T-helper 1 cell treated with Interleukin-12 subunit alpha and Interleukin-12 subunit beta and Interleukin-4 antibody, amounts not matched to agents 30 μg/mL and 1 μg/mL, for 36 hours (primary cell): ENCODE measurements at regions not wholly inside any gene's neighbourhood (a gene's known extent, or its start where the extent isn't known, plus 50 kb on each side); places are given as distances from the start of the nearest gene placed in this dataset.
"Not testable (repeated sequence)": the region's sequence is repeated elsewhere in the genome, so short reads cannot be mapped to it uniquely, and the experiment has no call there.

Experiments
- H3K27ac Mint-ChIP-seq: one replicate; pipeline ENCODE4 v1.8.0; 2021; ENCODE audit warnings: mild to moderate bottlenecking, mixed read lengths
- H3K27me3 Mint-ChIP-seq: one replicate; pipeline ENCODE4 v1.8.0; 2021; ENCODE audit warnings: low read depth, mixed read lengths
- H3K36me3 Mint-ChIP-seq: one replicate; pipeline ENCODE4 v1.8.0; 2021; ENCODE audit warnings: low read depth, mixed read lengths
- H3K4me1 Mint-ChIP-seq: one replicate; pipeline ENCODE4 v1.8.0; 2021; ENCODE audit warnings: low read depth, mixed read lengths
- H3K4me3 Mint-ChIP-seq: one replicate; pipeline ENCODE4 v1.8.0; 2021; ENCODE audit warnings: mild to moderate bottlenecking, moderate library complexity, mixed read lengths
- H3K9me3 Mint-ChIP-seq: one replicate; pipeline ENCODE4 v1.8.0; 2021; ENCODE audit warnings: mixed read lengths

DNA sequence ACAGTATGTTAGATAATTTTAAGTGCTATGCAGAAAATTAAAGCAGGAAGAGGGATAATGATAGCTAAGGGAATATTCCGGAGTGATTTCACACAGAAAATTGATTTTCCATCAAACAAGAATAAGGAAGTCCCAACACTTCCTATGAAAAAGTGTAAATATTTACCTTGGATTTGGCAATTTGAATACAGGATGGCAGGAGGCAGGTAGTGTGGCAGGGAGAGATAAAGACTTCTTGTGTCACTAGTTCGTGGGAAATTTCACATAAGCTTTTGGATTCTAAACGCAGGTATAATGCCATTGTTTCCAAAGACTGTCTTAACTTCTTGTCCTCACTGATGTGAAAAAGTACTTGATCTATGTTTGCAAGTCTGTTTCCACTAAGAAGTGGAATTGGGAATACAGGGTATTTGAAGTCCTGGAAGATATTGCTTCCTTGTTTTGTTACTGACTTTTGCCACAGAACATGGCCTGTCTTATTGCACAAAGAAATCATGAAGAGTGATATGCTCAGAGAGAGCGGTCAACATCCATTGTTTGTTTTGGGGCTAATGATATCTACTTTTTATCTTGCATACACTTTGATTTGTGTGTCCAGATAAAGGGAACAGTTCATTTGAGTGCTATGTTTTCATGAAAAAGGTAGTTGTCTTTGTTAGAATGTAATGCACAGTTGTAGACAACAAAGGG, 1216.1 kb upstream of the FAM98A start:
- no peaks in the 10 kb centered on the region for H3K27me3 Mint-ChIP-seq
- peaks cover 3% of the 10 kb centered on the region for H3K9me3 Mint-ChIP-seq
- no peaks in the 10 kb centered on the region for H3K36me3 Mint-ChIP-seq
- no peak overlapping the region for H3K4me3 Mint-ChIP-seq
- H3K27ac Mint-ChIP-seq: no peak overlapping the region
- no peaks in the 10 kb centered on the region for H3K4me1 Mint-ChIP-seq

GRCh38 chr2:34810456-34810855, 1211.4 kb upstream of the FAM98A start:
- Mint-ChIP-seq H3K4me1 (no peaks in the 10 kb centered on the region), H3K9me3 (no peaks in the 10 kb centered on the region), H3K4me3 (no peak overlapping the region), H3K36me3 (no peaks in the 10 kb centered on the region), H3K27me3 (no peaks in the 10 kb centered on the region), H3K27ac (no peak overlapping the region)

GRCh38 chr2:34808426-34808825, 1209.3 kb upstream of the FAM98A start:
- H3K9me3 Mint-ChIP-seq: no peaks in the 10 kb centered on the region
- no peak overlapping the region for H3K27ac Mint-ChIP-seq
- H3K4me3 Mint-ChIP-seq: no peak overlapping the region
- no peaks in the 10 kb centered on the region for H3K36me3 Mint-ChIP-seq
- H3K27me3 Mint-ChIP-seq: no peaks in the 10 kb centered on the region
- no peaks in the 10 kb centered on the region for H3K4me1 Mint-ChIP-seq

DNA sequence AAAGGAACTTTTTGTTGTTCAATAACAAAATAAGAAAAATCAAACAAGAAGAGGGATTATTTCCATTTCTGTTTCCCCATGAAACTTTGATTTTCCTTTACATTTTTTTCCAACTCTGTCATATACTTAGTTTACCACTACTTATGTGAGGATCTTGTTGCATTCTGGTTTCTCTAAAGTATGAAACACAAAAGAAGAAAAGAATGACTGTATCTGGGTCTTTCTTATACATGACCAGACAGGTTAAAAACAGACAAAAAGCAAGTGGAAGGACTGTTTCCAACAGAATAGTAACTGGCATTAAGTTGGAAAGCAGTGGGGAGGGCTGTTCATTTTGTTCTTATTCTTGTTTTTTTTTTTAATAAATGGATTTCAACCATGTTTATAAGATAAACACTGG, 1207.8 kb upstream of the FAM98A start:
- no peaks in the 10 kb centered on the region for H3K4me1 Mint-ChIP-seq
- H3K27ac Mint-ChIP-seq: no peak overlapping the region
- H3K36me3 Mint-ChIP-seq: no peaks in the 10 kb centered on the region
- no peaks in the 10 kb centered on the region for H3K9me3 Mint-ChIP-seq
- no peaks in the 10 kb centered on the region for H3K27me3 Mint-ChIP-seq
- H3K4me3 Mint-ChIP-seq: no peak overlapping the region

DNA sequence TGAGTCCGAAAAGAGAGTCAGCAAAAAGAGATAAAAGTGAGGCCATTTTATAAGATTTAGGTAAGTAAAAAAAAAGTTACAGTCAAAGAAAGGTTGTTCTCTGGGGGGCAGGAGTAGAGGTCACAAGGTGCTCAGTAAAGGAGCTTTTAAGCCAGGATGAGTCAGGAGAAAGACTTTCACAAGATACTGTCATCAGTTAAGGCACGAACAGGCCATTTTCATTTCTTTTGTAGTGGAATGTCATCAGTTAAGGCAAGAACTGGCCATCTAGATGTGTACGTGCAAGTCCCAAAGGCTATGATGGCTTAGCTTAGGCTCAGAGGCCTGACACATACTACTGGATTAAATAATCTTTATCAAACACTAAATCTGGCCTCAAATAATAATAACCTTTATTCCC, 1207.3 kb upstream of the FAM98A start:
- H3K27me3 Mint-ChIP-seq: no peaks in the 10 kb centered on the region
- H3K36me3 Mint-ChIP-seq: no peaks in the 10 kb centered on the region
- no peak overlapping the region for H3K4me3 Mint-ChIP-seq
- no peaks in the 10 kb centered on the region for H3K9me3 Mint-ChIP-seq
- no peak overlapping the region for H3K27ac Mint-ChIP-seq
- no peaks in the 10 kb centered on the region for H3K4me1 Mint-ChIP-seq

GRCh38 chr2:34799556-34799955, 1200.5 kb upstream of the FAM98A start:
- Mint-ChIP-seq H3K27me3 (no peaks in the 10 kb centered on the region), H3K9me3 (no peaks in the 10 kb centered on the region), H3K4me1 (no peaks in the 10 kb centered on the region), H3K27ac (no peak overlapping the region), H3K36me3 (no peaks in the 10 kb centered on the region), H3K4me3 (no peak overlapping the region)

DNA sequence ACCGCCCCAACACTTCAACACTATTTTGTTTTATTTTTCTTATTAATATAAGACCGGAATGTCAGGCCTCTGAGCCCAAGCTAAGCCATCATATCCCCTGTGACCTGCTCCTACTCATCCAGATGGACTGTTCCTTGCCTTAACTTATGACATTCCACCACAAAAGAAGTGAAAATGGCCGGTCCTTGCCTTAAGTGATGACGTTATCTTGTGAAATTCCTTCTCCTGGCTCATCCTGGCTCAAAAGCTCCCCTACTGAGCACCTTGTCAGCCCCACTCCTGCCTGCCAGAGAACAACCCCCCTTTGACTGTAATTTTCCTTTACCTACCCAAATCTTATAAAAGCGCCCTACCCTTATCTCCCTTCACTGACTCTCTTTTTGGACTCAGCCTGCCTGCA, 1196.5 kb upstream of the FAM98A start:
- H3K27me3 Mint-ChIP-seq, H3K27ac Mint-ChIP-seq, H3K36me3 Mint-ChIP-seq, H3K4me1 Mint-ChIP-seq, H3K4me3 Mint-ChIP-seq, H3K9me3 Mint-ChIP-seq: not testable (repeated sequence)

- H3K4me1 Mint-ChIP-seq: no peaks in the 10 kb centered on the region
Observed at GRCh38 chr2:34789169-34789568, 1190.1 kb upstream of the FAM98A start.

GRCh38 chr2:34787341-34787740, 1188.2 kb upstream of the FAM98A start:
- Mint-ChIP-seq H3K4me1 (no peaks in the 10 kb centered on the region), H3K27ac (no peak overlapping the region), H3K36me3 (no peaks in the 10 kb centered on the region), H3K27me3 (no peaks in the 10 kb centered on the region), H3K9me3 (peaks cover 11% of the 10 kb centered on the region), H3K4me3 (no peak overlapping the region)

More at GRCh38 chr2:34789169-34789568, 1190.1 kb upstream of the FAM98A start:
- Mint-ChIP-seq H3K4me3 (no peak overlapping the region), H3K36me3 (no peaks in the 10 kb centered on the region), H3K9me3 (peaks cover 11% of the 10 kb centered on the region), H3K27ac (no peak overlapping the region), H3K27me3 (no peaks in the 10 kb centered on the region)

- Mint-ChIP-seq H3K36me3 (no peaks in the 10 kb centered on the region), H3K4me1 (no peaks in the 10 kb centered on the region), H3K9me3 (peaks cover 15% of the 10 kb centered on the region), H3K4me3 (no peak overlapping the region), H3K27ac (no peak overlapping the region), H3K27me3 (no peaks in the 10 kb centered on the region)
Observed at GRCh38 chr2:34785206-34785785, 1186.2 kb upstream of the FAM98A start.

DNA sequence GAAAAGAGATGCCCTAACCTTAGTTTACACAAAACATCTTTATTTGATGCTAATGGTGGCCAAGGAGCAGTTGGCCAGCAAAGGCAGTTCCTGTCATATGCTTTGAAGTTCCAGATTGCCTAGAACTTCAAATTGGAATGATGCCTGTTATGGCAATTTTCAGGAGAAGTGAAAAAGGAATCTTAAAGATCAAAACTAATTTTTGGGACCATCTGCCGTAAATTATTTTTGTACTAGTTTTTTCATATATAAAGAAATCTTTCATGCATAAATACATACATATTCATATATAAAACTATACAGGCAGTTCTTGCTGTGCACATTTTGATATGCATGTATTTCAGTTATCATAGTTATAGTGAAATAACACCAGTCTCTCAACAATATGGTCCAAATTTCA, 1185.6 kb upstream of the FAM98A start:
- Mint-ChIP-seq H3K9me3 (peaks cover 11% of the 10 kb centered on the region), H3K4me1 (no peaks in the 10 kb centered on the region), H3K4me3 (no peak overlapping the region), H3K27me3 (no peaks in the 10 kb centered on the region), H3K36me3 (no peaks in the 10 kb centered on the region), H3K27ac (no peak overlapping the region)

GRCh38 chr2:34750742-34751141, 1151.6 kb upstream of the FAM98A start:
- not testable (repeated sequence) for H3K27ac Mint-ChIP-seq

DNA sequence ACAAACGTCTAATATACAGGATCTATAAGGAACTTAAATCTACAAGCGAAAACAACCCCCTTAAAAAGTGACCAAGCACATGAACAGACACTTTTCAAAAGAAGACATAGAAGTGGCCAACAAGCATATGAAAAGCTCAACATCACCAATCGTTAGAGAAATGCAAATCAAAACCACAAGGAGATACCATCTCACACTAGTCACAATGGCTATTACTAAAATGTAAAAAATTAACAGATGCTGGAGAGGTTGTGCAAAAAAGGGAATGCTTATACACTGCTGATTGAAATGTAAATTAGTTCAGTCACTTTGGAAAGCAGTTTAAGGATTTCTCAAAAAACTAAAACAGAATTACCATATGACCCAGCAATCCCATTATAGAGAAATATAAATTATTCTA, 1148.5 kb upstream of the FAM98A start:
- no peak overlapping the region for H3K4me3 Mint-ChIP-seq

More at GRCh38 chr2:34750742-34751141, 1151.6 kb upstream of the FAM98A start:
- H3K36me3 Mint-ChIP-seq, H3K9me3 Mint-ChIP-seq, H3K4me3 Mint-ChIP-seq, H3K4me1 Mint-ChIP-seq, H3K27me3 Mint-ChIP-seq: not testable (repeated sequence)

GRCh38 chr2:34738691-34739090, 1139.6 kb upstream of the FAM98A start:
- Mint-ChIP-seq H3K27ac (no peak overlapping the region), H3K9me3 (peaks cover 3% of the 10 kb centered on the region), H3K36me3 (no peaks in the 10 kb centered on the region), H3K4me1 (no peaks in the 10 kb centered on the region), H3K4me3 (no peak overlapping the region), H3K27me3 (no peaks in the 10 kb centered on the region)

More for the DNA sequence above, 1148.5 kb upstream of the FAM98A start:
- Mint-ChIP-seq H3K4me1 (no peaks in the 10 kb centered on the region), H3K36me3 (no peaks in the 10 kb centered on the region), H3K9me3 (peaks cover 7% of the 10 kb centered on the region), H3K27me3 (no peaks in the 10 kb centered on the region), H3K27ac (no peak overlapping the region)

DNA sequence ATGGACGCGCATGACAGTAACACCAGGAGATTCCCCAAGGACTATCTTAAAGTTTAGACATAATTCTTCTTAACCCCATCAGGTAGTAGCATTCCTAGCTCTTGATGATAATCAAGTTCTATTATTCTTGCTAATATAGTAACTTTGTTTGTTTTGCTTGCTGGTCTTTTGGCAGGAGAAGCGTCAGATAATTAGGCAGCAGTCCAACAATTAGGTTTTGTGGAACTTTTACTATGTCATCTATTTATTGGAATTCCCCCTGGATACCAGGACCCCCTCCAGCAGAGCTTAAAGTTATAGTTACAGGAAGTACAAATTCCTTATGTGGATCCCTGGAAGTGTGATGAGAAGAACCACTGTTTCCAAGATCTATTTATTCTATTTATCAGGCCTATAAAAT, 1138.0 kb upstream of the FAM98A start:
- Mint-ChIP-seq H3K27ac (no peak overlapping the region), H3K36me3 (no peaks in the 10 kb centered on the region), H3K4me1 (no peaks in the 10 kb centered on the region), H3K9me3 (peaks cover 3% of the 10 kb centered on the region), H3K27me3 (no peaks in the 10 kb centered on the region), H3K4me3 (no peak overlapping the region)
